OCI-LY7 (cell line): ENCODE measurements at regions not wholly inside any gene's neighbourhood (a gene's known extent, or its start where the extent isn't known, plus 50 kb on each side); places are given as distances from the start of the nearest gene placed in this dataset.

Experiments
- BruUV-seq: library from RNA; stranded (reverse); fragments of 400-500 nt; replicated peaks from 2 replicates; lab custom pipeline; 2021; lab: Mats Ljungman, UMichigan
- CTCF ChIA-PET: fragments of 300-600 bp; sonication (Branson Sonifier 250); formaldehyde crosslinking; loops from one replicate; lab custom pipeline; 2022; ENCODE audit warnings: antibody characterized with exemption; ENCODE audit not compliant: unreplicated experiment; lab: Charles Lee
- POLR2A ChIA-PET: fragments of 300-600 bp; sonication (Branson Sonifier 250); formaldehyde crosslinking; loops from one replicate; lab custom pipeline; 2022; ENCODE audit warnings: antibody characterized with exemption; lab: Charles Lee
- DNase-seq: peaks from one replicate; pipeline ENCODE4 v3.0.0-alpha.2; 2015; ENCODE audit warnings: low spot score
- H2AFZ ChIP-seq: fragments of 200-600 bp; sonication (generic), shearing (Covaris generic); 2 replicates; pipeline ENCODE4 v1.6.1; 2014; ENCODE audit warnings: mild to moderate bottlenecking, antibody characterized with exemption, low read length, moderate library complexity
- H3K27ac ChIP-seq: fragments of 200-600 bp; sonication (generic); 2 replicates; pipeline ENCODE4 v1.5.1; 2014; ENCODE audit warnings: mixed run types, low read depth, mild to moderate bottlenecking, moderate library complexity, low read length, inconsistent platforms; ENCODE audit not compliant: poor library complexity, severe bottlenecking
- H3K36me3 ChIP-seq: fragments of 200-600 bp; sonication (generic); 2 replicates; pipeline ENCODE4 v1.6.1; 2014; ENCODE audit warnings: mild to moderate bottlenecking, antibody characterized with exemption, low read length, moderate library complexity, mixed read lengths; ENCODE audit not compliant: insufficient read depth
- H3K4me1 ChIP-seq: fragments of 200-600 bp; sonication (generic); 2 replicates; pipeline ENCODE4 v1.5.1; 2014; ENCODE audit warnings: mild to moderate bottlenecking, low read length; ENCODE audit not compliant: insufficient read depth, poor library complexity, severe bottlenecking
- H3K4me2 ChIP-seq: fragments of 200-600 bp; sonication (generic); 2 replicates; pipeline ENCODE4 v1.6.1; 2014; ENCODE audit warnings: mild to moderate bottlenecking, low read length
- H3K4me3 ChIP-seq: fragments of 200-600 bp; sonication (generic); 2 replicates; pipeline ENCODE4 v1.5.1; 2014; ENCODE audit warnings: mild to moderate bottlenecking, low read depth, low read length; ENCODE audit not compliant: poor library complexity, severe bottlenecking
- H3K79me2 ChIP-seq: fragments of 200-600 bp; sonication (generic); 2 replicates; pipeline ENCODE4 v1.6.1; 2016; ENCODE audit warnings: low read depth, mild to moderate bottlenecking, low read length, moderate library complexity, mixed read lengths; ENCODE audit not compliant: insufficient read depth
- H3K9me2 ChIP-seq: fragments of 200-600 bp; sonication (generic); 2 replicates; pipeline ENCODE4 v1.6.1; 2016; ENCODE audit warnings: mild to moderate bottlenecking, low read length, mixed read lengths; ENCODE audit not compliant: insufficient read depth
- H3K9me3 ChIP-seq: fragments of 200-600 bp; sonication (generic); 2 replicates; pipeline ENCODE4 v1.6.1; 2014; ENCODE audit warnings: mild to moderate bottlenecking, mixed run types, low read length, mixed read lengths
- H4K20me1 ChIP-seq: fragments of 200-600 bp; sonication (generic); 2 replicates; pipeline ENCODE4 v1.6.1; 2014; ENCODE audit warnings: mild to moderate bottlenecking, antibody characterized with exemption, low read length, moderate library complexity, mixed read lengths; ENCODE audit not compliant: insufficient read depth
- EZH2phosphoT487 ChIP-seq: fragments of 200-600 bp; sonication (generic); IDR thresholded peaks from 2 replicates; pipeline ENCODE4 v1.6.1; 2018; ENCODE audit warnings: low read depth, borderline replicate concordance, mild to moderate bottlenecking, mixed run types, antibody characterized with exemption, low read length, moderate library complexity, mixed read lengths
- intact Hi-C: fragments of 100-400 bp; cut with micrococcal nuclease; formaldehyde crosslinking; loops from one replicate; pipeline ENCODE4 v1.10.0; 2022; ENCODE audit not compliant: unreplicated experiment
- TF ChIP-seq, protein P1 (sequence below): fragments of 200-600 bp; sonication (generic); conservative IDR thresholded peaks from 2 replicates; pipeline ENCODE4 v1.5.1; 2014; ENCODE audit warnings: mild to moderate bottlenecking, antibody characterized with exemption, low read length, moderate library complexity, mixed read lengths

DNA sequence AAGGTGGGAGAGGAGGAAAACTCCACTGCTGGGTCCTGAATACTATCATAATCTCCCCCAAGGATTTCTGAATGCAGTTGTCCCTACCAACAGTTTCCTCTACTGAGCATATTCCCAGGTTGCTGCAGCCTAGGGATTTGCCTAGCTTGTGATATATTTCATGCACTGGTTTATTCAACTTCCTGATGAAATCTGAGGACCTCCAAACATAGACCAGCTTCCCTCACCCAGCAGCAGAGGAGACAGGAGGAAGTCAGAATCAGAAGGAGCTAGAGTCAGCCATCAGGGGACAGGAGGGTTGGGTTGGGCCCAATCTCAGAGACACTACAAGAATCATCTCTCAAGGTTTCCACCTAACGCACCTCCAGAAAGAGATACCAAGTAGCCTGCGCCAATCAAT is 138.4 kb upstream of the TOP1 start:
- Histone ChIP-seq H3K4me3 (no peak overlapping the region), H4K20me1 (no peaks in the 10 kb centered on the region), H3K9me2 (no peaks in the 10 kb centered on the region), H3K4me2 (no peak overlapping the region), H3K27ac (no peak overlapping the region), H2AFZ (no peak overlapping the region), H3K9me3 (no peaks in the 10 kb centered on the region), H3K4me1 (peaks cover 26% of the 10 kb centered on the region), H3K36me3 (no peaks in the 10 kb centered on the region), H3K79me2 (no peaks in the 10 kb centered on the region)
- ChIA-PET CTCF (no interaction called here), POLR2A (no interaction called here)
- no peak for DNase-seq
- no TSS peak for BruUV-seq
- TF ChIP-seq, protein P1, sequence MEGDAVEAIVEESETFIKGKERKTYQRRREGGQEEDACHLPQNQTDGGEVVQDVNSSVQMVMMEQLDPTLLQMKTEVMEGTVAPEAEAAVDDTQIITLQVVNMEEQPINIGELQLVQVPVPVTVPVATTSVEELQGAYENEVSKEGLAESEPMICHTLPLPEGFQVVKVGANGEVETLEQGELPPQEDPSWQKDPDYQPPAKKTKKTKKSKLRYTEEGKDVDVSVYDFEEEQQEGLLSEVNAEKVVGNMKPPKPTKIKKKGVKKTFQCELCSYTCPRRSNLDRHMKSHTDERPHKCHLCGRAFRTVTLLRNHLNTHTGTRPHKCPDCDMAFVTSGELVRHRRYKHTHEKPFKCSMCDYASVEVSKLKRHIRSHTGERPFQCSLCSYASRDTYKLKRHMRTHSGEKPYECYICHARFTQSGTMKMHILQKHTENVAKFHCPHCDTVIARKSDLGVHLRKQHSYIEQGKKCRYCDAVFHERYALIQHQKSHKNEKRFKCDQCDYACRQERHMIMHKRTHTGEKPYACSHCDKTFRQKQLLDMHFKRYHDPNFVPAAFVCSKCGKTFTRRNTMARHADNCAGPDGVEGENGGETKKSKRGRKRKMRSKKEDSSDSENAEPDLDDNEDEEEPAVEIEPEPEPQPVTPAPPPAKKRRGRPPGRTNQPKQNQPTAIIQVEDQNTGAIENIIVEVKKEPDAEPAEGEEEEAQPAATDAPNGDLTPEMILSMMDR: no peak
- TF ChIP-seq EZH2phosphoT487: no peak
- intact Hi-C loops: loop anchor here (5.0 kb wide), 1 partner anchor 148 kb away; no protein-coding TSS in a partner anchor

DNA sequence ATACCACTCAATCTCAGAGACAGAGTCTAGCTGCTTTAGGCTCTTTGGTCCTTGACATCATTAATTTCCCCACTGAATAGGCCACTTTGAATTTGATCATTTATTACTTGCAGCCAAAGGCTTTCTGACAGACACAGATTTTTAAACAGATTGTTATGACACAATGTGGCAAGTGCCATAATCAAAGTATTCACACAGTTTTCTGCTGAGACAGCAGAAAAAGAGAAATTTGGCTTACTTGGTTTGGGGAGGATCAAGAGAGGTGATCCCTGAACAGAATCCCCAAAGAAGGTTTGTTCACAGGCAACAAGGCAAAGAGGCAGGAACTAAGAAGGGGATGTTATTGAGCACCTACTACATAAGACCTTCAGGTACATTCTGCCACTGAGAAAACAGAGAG is 138.0 kb upstream of the TOP1 start:
- no peak for TF ChIP-seq EZH2phosphoT487
- TF ChIP-seq, protein P1: no peak
- no peaks in the 10 kb centered on the region for H3K36me3 ChIP-seq
- no peak overlapping the region for H2AFZ ChIP-seq
- no TSS peak for BruUV-seq
- CTCF ChIA-PET: no interaction called here
- no peaks in the 10 kb centered on the region for H3K79me2 ChIP-seq
- POLR2A ChIA-PET: no interaction called here
- H3K9me3 ChIP-seq: no peaks in the 10 kb centered on the region
- DNase-seq: no peak
- no peak overlapping the region for H3K4me2 ChIP-seq
- peaks cover 30% of the 10 kb centered on the region for H3K4me1 ChIP-seq
- intact Hi-C loops: loop anchor here (5.0 kb wide), 1 partner anchor 148 kb away; no protein-coding TSS in a partner anchor
- H3K27ac ChIP-seq: no peak overlapping the region
- H3K9me2 ChIP-seq: no peaks in the 10 kb centered on the region
- no peak overlapping the region for H3K4me3 ChIP-seq
- H4K20me1 ChIP-seq: no peaks in the 10 kb centered on the region

- no TSS peak for BruUV-seq
- Histone ChIP-seq H3K9me2 (no peaks in the 10 kb centered on the region), H3K9me3 (no peaks in the 10 kb centered on the region), H3K27ac (no peak overlapping the region), H3K79me2 (no peaks in the 10 kb centered on the region), H3K4me3 (no peak overlapping the region), H3K4me1 (peaks cover 33% of the 10 kb centered on the region), H3K36me3 (no peaks in the 10 kb centered on the region), H2AFZ (no peak overlapping the region), H3K4me2 (no peak overlapping the region), H4K20me1 (no peaks in the 10 kb centered on the region)
- no peak for DNase-seq
- intact Hi-C loops: loop anchor here (5.0 kb wide), 1 partner anchor 149 kb away; no protein-coding TSS in a partner anchor
- ChIA-PET CTCF (interaction anchor here (1.3 kb wide), 1 partner anchor 54 kb away, joined by 5 read pairs; no protein-coding TSS in a partner anchor), POLR2A (interaction anchor here (0.8 to 1.4 kb wide), 3 partner anchors 10 to 117 kb away, joined by 3 to 5 read pairs (median 3); no protein-coding TSS in a partner anchor)
- TF ChIP-seq, protein P1: no peak
- no peak for TF ChIP-seq EZH2phosphoT487
Measured at GRCh38 chr20:40891351-40891750, 137.3 kb upstream of the TOP1 start.
